ENCODE measurements at regions not wholly inside any gene's neighbourhood (a gene's known extent, or its start where the extent isn't known, plus 50 kb on each side); places are given as distances from the start of the nearest gene placed in this dataset.
A peak's percentile ranks its signal among the peaks of the same experiment; 100 is the strongest.

GRCh38 chr16:17930280-17930679 lies 406.3 kb downstream of the NPIPA8 start:
- Histone ChIP-seq H3K9me3 (ENCODE audit: low read length) (no peaks in the 10 kb centered on the region), H3K4me3 (ENCODE audit: low read length) (no peak overlapping the region), H3K36me3 (ENCODE audit: insufficient read depth, low read length) (no peaks in the 10 kb centered on the region), H3K27ac (ENCODE audit: low read depth, low read length) (no peak overlapping the region), H3K27me3 (ENCODE audit: insufficient read depth, low read length, poor library complexity, severe bottlenecking) (no peaks in the 10 kb centered on the region), H3K4me1 (ENCODE audit: insufficient read depth, low read length) (no peaks in the 10 kb centered on the region)
- Mint-ChIP-seq H3K27ac (no peak overlapping the region), H3K4me1 (no peaks in the 10 kb centered on the region), H3K36me3 (no peaks in the 10 kb centered on the region), H3K9me3 (peaks cover 0 to 3% (median 0%) of the 10 kb centered on the region in 5 donors), H3K4me3 (no peak overlapping the region), H3K27me3 (peaks cover 2 to 9% of the 10 kb centered on the region in 2 donors)
- CTCF ChIA-PET, result no interaction called here
- POLR2A ChIA-PET, result no interaction called here
- no peak for DNase-seq

GRCh38 chr16:17926866-17927399 lies 409.6 kb downstream of the NPIPA8 start:
- Histone ChIP-seq H3K27me3 (ENCODE audit: insufficient read depth, low read length, poor library complexity, severe bottlenecking) (no peaks in the 10 kb centered on the region), H3K4me3 (ENCODE audit: low read length) (no peak overlapping the region), H3K9me3 (ENCODE audit: low read length) (no peaks in the 10 kb centered on the region), H3K4me1 (ENCODE audit: insufficient read depth, low read length) (no peaks in the 10 kb centered on the region), H3K27ac (ENCODE audit: low read depth, low read length) (no peak overlapping the region), H3K36me3 (ENCODE audit: insufficient read depth, low read length) (no peaks in the 10 kb centered on the region)
- Mint-ChIP-seq H3K4me3 (no peak overlapping the region), H3K36me3 (no peaks in the 10 kb centered on the region), H3K27ac (no peak overlapping the region), H3K9me3 (peaks cover 0 to 3% (median 0%) of the 10 kb centered on the region in 5 donors), H3K4me1 (no peaks in the 10 kb centered on the region), H3K27me3 (peaks cover 4 to 15% of the 10 kb centered on the region in 2 donors)
- no peak for DNase-seq
- CTCF ChIA-PET, result no interaction called here
- POLR2A ChIA-PET, result no interaction called here

GRCh38 chr16:17926461-17926860 lies 410.1 kb downstream of the NPIPA8 start:
- ChIA-PET POLR2A (no interaction called here), CTCF (no interaction called here)
- H3K4me1 ChIP-seq (ENCODE audit: insufficient read depth, low read length), result no peaks in the 10 kb centered on the region
- no peaks in the 10 kb centered on the region for H3K36me3 ChIP-seq (ENCODE audit: insufficient read depth, low read length)
- Mint-ChIP-seq H3K4me1 (no peaks in the 10 kb centered on the region), H3K27me3 (peaks cover 4 to 19% of the 10 kb centered on the region in 2 donors), H3K9me3 (peaks cover 0 to 3% (median 0%) of the 10 kb centered on the region in 5 donors), H3K36me3 (no peaks in the 10 kb centered on the region), H3K27ac (no peak overlapping the region), H3K4me3 (no peak overlapping the region)
- DNase-seq, result no peak
- no peaks in the 10 kb centered on the region for H3K27me3 ChIP-seq (ENCODE audit: insufficient read depth, low read length, poor library complexity, severe bottlenecking)
- H3K9me3 ChIP-seq (ENCODE audit: low read length), result no peaks in the 10 kb centered on the region
- no peak overlapping the region for H3K27ac ChIP-seq (ENCODE audit: low read depth, low read length)
- no peak overlapping the region for H3K4me3 ChIP-seq (ENCODE audit: low read length)

- H3K4me3 ChIP-seq (ENCODE audit: low read length), result no peak overlapping the region
- Mint-ChIP-seq H3K4me3 (no peak overlapping the region), H3K36me3 (no peaks in the 10 kb centered on the region), H3K27me3 (peaks cover 4 to 21% of the 10 kb centered on the region in 2 donors), H3K9me3 (peaks cover 0 to 3% (median 0%) of the 10 kb centered on the region in 5 donors), H3K4me1 (no peaks in the 10 kb centered on the region), H3K27ac (no peak overlapping the region)
- H3K27ac ChIP-seq (ENCODE audit: low read depth, low read length), result no peak overlapping the region
- POLR2A ChIA-PET, result no interaction called here
- H3K27me3 ChIP-seq (ENCODE audit: insufficient read depth, low read length, poor library complexity, severe bottlenecking), result no peaks in the 10 kb centered on the region
- H3K9me3 ChIP-seq (ENCODE audit: low read length), result no peaks in the 10 kb centered on the region
- H3K4me1 ChIP-seq (ENCODE audit: insufficient read depth, low read length), result no peaks in the 10 kb centered on the region
- CTCF ChIA-PET, result no interaction called here
- no peak for DNase-seq
- H3K36me3 ChIP-seq (ENCODE audit: insufficient read depth, low read length), result no peaks in the 10 kb centered on the region
Measured at GRCh38 chr16:17925761-17926160, 410.8 kb downstream of the NPIPA8 start.

- Histone ChIP-seq H3K27ac (ENCODE audit: low read depth, low read length) (no peak overlapping the region), H3K4me3 (ENCODE audit: low read length) (no peak overlapping the region), H3K36me3 (ENCODE audit: insufficient read depth, low read length) (no peaks in the 10 kb centered on the region), H3K9me3 (ENCODE audit: low read length) (no peaks in the 10 kb centered on the region), H3K27me3 (ENCODE audit: insufficient read depth, low read length, poor library complexity, severe bottlenecking) (no peaks in the 10 kb centered on the region), H3K4me1 (ENCODE audit: insufficient read depth, low read length) (no peaks in the 10 kb centered on the region)
- Mint-ChIP-seq H3K36me3 (no peaks in the 10 kb centered on the region), H3K27ac (no peak overlapping the region), H3K4me3 (no peak overlapping the region), H3K27me3 (peaks cover 2 to 24% of the 10 kb centered on the region in 2 donors), H3K9me3 (peaks cover 0 to 5% (median 0%) of the 10 kb centered on the region in 5 donors), H3K4me1 (no peaks in the 10 kb centered on the region)
- CTCF ChIA-PET, result interaction anchor here (1.1 kb wide), 1 partner anchor 981 kb away, joined by 3 read pairs; no protein-coding TSS in a partner anchor
- peak; percentile 7 to 50 (median 21) for DNase-seq
- POLR2A ChIA-PET, result no interaction called here
Measured at GRCh38 chr16:17921357-17921978, 415.1 kb downstream of the NPIPA8 start.

- CTCF ChIA-PET, result no interaction called here
- Mint-ChIP-seq H3K27me3 (peaks cover 0 to 17% of the 10 kb centered on the region in 2 donors), H3K27ac (no peak overlapping the region), H3K36me3 (no peaks in the 10 kb centered on the region), H3K4me3 (no peak overlapping the region), H3K4me1 (no peaks in the 10 kb centered on the region), H3K9me3 (peaks cover 6 to 20% (median 14%) of the 10 kb centered on the region in 5 donors)
- Histone ChIP-seq H3K27ac (ENCODE audit: low read depth, low read length) (no peak overlapping the region), H3K36me3 (ENCODE audit: insufficient read depth, low read length) (no peaks in the 10 kb centered on the region), H3K9me3 (ENCODE audit: low read length) (no peaks in the 10 kb centered on the region), H3K27me3 (ENCODE audit: insufficient read depth, low read length, poor library complexity, severe bottlenecking) (no peaks in the 10 kb centered on the region), H3K4me3 (ENCODE audit: low read length) (no peak overlapping the region), H3K4me1 (ENCODE audit: insufficient read depth, low read length) (no peaks in the 10 kb centered on the region)
- DNase-seq, result no peak
- POLR2A ChIA-PET, result no interaction called here
Measured at GRCh38 chr16:17917316-17918019, 419.1 kb downstream of the NPIPA8 start.

- Mint-ChIP-seq H3K27me3 (peaks cover 0 to 10% of the 10 kb centered on the region in 2 donors), H3K27ac (no peak overlapping the region), H3K4me3 (no peak overlapping the region), H3K9me3 (peaks cover 9 to 23% (median 17%) of the 10 kb centered on the region in 5 donors), H3K4me1 (no peaks in the 10 kb centered on the region), H3K36me3 (no peaks in the 10 kb centered on the region)
- POLR2A ChIA-PET, result no interaction called here
- Histone ChIP-seq H3K4me1 (ENCODE audit: insufficient read depth, low read length) (no peaks in the 10 kb centered on the region), H3K36me3 (ENCODE audit: insufficient read depth, low read length) (no peaks in the 10 kb centered on the region), H3K9me3 (ENCODE audit: low read length) (no peaks in the 10 kb centered on the region), H3K27me3 (ENCODE audit: insufficient read depth, low read length, poor library complexity, severe bottlenecking) (no peaks in the 10 kb centered on the region), H3K27ac (ENCODE audit: low read depth, low read length) (no peak overlapping the region), H3K4me3 (ENCODE audit: low read length) (no peak overlapping the region)
- CTCF ChIA-PET, result no interaction called here
- DNase-seq, result no peak
Measured at GRCh38 chr16:17915791-17916190, 420.7 kb downstream of the NPIPA8 start.

GRCh38 chr16:17914168-17914567 lies 422.4 kb downstream of the NPIPA8 start:
- H3K9me3 ChIP-seq (ENCODE audit: low read length), result no peaks in the 10 kb centered on the region
- CTCF ChIA-PET, result no interaction called here
- H3K27ac ChIP-seq (ENCODE audit: low read depth, low read length), result no peak overlapping the region
- no peaks in the 10 kb centered on the region for H3K4me1 ChIP-seq (ENCODE audit: insufficient read depth, low read length)
- no peak for DNase-seq
- no peaks in the 10 kb centered on the region for H3K4me1 Mint-ChIP-seq
- no peak overlapping the region for H3K27ac Mint-ChIP-seq
- no peaks in the 10 kb centered on the region for H3K36me3 Mint-ChIP-seq
- no peak overlapping the region for H3K4me3 ChIP-seq (ENCODE audit: low read length)
- no peaks in the 10 kb centered on the region for H3K27me3 ChIP-seq (ENCODE audit: insufficient read depth, low read length, poor library complexity, severe bottlenecking)
- POLR2A ChIA-PET, result no interaction called here
- no peaks in the 10 kb centered on the region for H3K36me3 ChIP-seq (ENCODE audit: insufficient read depth, low read length)
- peaks cover 2 to 10% of the 10 kb centered on the region in 2 donors for H3K27me3 Mint-ChIP-seq
- H3K9me3 Mint-ChIP-seq, result peaks cover 13 to 28% (median 17%) of the 10 kb centered on the region in 5 donors
- no peak overlapping the region for H3K4me3 Mint-ChIP-seq
